Tibial artery (tissue), 4 donors: ENCODE measurements at regions not wholly inside any gene's neighbourhood (a gene's known extent, or its start where the extent isn't known, plus 50 kb on each side); places are given as distances from the start of the nearest gene placed in this dataset.

Experiments
- DNase-seq, 2 donors: peaks; one replicate each; pipeline ENCODE4 v3.0.0-alpha.2; 2019
- H3K27ac ChIP-seq, 2 donors: fragments of 200-600 bp; sonication (generic) in 1 of 2; 1 replicate in 1 of 2; 2 replicates in 1 of 2; pipeline ENCODE4 v1.5.1; 2018 to 2019; ENCODE audit warnings: mild to moderate bottlenecking in 1 of 2
- H3K27me3 ChIP-seq, 2 donors: fragments of 200-600 bp; sonication (generic) in 1 of 2; one replicate each; pipeline versions ENCODE4 v1.5.1 to v1.6.0; 2016 to 2019
- H3K36me3 ChIP-seq, 3 donors: fragments of 200-600 bp; sonication (generic) in 2 of 3; one replicate each; pipeline ENCODE4 v1.5.1; 2016 to 2019; ENCODE audit warnings: mild to moderate bottlenecking in 2 of 3
- H3K4me1 ChIP-seq, 4 donors: fragments of 200-600 bp; sonication (generic) in 2 of 4; 1 replicate in 3 of 4; 2 replicates in 1 of 4; pipeline ENCODE4 v1.5.1; 2016 to 2019
- H3K4me3 ChIP-seq, 2 donors: fragments of 200-600 bp; sonication (generic) in 1 of 2; 1 replicate in 1 of 2; 2 replicates in 1 of 2; pipeline ENCODE4 v1.5.1; 2018 to 2019; ENCODE audit warnings: mild to moderate bottlenecking in 2 of 2
- H3K9me3 ChIP-seq, 3 donors: fragments of 200-600 bp; sonication (generic) in 1 of 3; one replicate each; pipeline ENCODE4 v1.5.1; 2016 to 2019
- intact Hi-C: fragments of 100-400 bp; cut with DNase I; formaldehyde crosslinking; loops from one replicate; pipeline ENCODE4 v1.15.0; 2023; ENCODE audit warnings: low total_unique reads
- TF ChIP-seq, protein P1 (sequence below), 2 experiments: fragments of 200-600 bp in 1 of 2; fragments of 450-650 bp in 1 of 2; IDR thresholded peaks; one replicate each; pipeline ENCODE4 v1.5.1; 2017 to 2019; ENCODE audit warnings: antibody characterized with exemption in 2 of 2, mild to moderate bottlenecking in 1 of 2, moderate library complexity in 1 of 2

- DNase-seq = no peak
- intact Hi-C loops = no loop called here
- H3K9me3 ChIP-seq = no peaks in the 10 kb centered on the region
- H3K27me3 ChIP-seq = no peaks in the 10 kb centered on the region
- H3K36me3 ChIP-seq = no peaks in the 10 kb centered on the region
- no peak overlapping the region for H3K27ac ChIP-seq
- no peak overlapping the region for H3K4me3 ChIP-seq
- H3K4me1 ChIP-seq = no peaks in the 10 kb centered on the region
- TF ChIP-seq, protein P1, sequence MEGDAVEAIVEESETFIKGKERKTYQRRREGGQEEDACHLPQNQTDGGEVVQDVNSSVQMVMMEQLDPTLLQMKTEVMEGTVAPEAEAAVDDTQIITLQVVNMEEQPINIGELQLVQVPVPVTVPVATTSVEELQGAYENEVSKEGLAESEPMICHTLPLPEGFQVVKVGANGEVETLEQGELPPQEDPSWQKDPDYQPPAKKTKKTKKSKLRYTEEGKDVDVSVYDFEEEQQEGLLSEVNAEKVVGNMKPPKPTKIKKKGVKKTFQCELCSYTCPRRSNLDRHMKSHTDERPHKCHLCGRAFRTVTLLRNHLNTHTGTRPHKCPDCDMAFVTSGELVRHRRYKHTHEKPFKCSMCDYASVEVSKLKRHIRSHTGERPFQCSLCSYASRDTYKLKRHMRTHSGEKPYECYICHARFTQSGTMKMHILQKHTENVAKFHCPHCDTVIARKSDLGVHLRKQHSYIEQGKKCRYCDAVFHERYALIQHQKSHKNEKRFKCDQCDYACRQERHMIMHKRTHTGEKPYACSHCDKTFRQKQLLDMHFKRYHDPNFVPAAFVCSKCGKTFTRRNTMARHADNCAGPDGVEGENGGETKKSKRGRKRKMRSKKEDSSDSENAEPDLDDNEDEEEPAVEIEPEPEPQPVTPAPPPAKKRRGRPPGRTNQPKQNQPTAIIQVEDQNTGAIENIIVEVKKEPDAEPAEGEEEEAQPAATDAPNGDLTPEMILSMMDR (IDR thresholded peaks at IDR 0.05) = no peak
These were observed 123.8 kb upstream of the LRFN5 start for GRCh38 chr14:41482861-41483260.

- no peaks in the 10 kb centered on the region for H3K27me3 ChIP-seq
- H3K4me1 ChIP-seq = no peaks in the 10 kb centered on the region
- DNase-seq = no peak
These were observed 130.2 kb upstream of the LRFN5 start for GRCh38 chr14:41476526-41476925.

GRCh38 chr14:41461380-41461779 is 145.3 kb upstream of the LRFN5 start:
- no peak for DNase-seq
- H3K27me3 ChIP-seq = no peaks in the 10 kb centered on the region
- intact Hi-C loops = no loop called here
- TF ChIP-seq, protein P1 (IDR thresholded peaks at IDR 0.05) = no peak
- no peaks in the 10 kb centered on the region for H3K4me1 ChIP-seq
- no peaks in the 10 kb centered on the region for H3K36me3 ChIP-seq
- H3K9me3 ChIP-seq = no peaks in the 10 kb centered on the region
- H3K4me3 ChIP-seq = no peak overlapping the region
- H3K27ac ChIP-seq = no peak overlapping the region

More at GRCh38 chr14:41476526-41476925, 130.2 kb upstream of the LRFN5 start:
- no peak overlapping the region for H3K4me3 ChIP-seq
- no peaks in the 10 kb centered on the region for H3K36me3 ChIP-seq
- H3K9me3 ChIP-seq = no peaks in the 10 kb centered on the region
- TF ChIP-seq, protein P1 (IDR thresholded peaks at IDR 0.05) = no peak
- intact Hi-C loops = no loop called here
- no peak overlapping the region for H3K27ac ChIP-seq

DNA sequence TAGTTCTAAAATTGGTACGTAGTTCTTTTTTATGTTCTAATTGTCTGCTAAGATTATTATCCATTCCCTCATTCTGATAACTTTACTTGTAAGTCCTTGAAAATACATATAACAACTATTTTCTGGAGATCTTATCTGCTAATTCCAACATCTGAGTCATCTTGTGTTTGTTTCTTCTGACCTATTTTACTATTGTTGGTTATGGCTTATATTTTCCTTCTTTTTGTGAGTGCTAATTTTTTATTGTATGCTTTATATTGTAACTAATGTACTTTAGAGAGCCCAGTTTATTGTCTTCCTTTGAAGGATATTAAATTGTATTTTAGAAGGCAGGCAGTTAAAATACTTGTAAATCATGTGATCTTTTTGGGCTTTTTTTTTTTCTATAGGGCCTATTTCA is 149.3 kb upstream of the LRFN5 start:
- H3K27ac ChIP-seq = no peak overlapping the region
- no peaks in the 10 kb centered on the region for H3K27me3 ChIP-seq
- no peaks in the 10 kb centered on the region for H3K36me3 ChIP-seq
- no peaks in the 10 kb centered on the region for H3K9me3 ChIP-seq
- intact Hi-C loops = no loop called here
- no peak for DNase-seq
- no peak overlapping the region for H3K4me3 ChIP-seq
- TF ChIP-seq, protein P1 (IDR thresholded peaks at IDR 0.05) = no peak
- H3K4me1 ChIP-seq = no peaks in the 10 kb centered on the region

DNA sequence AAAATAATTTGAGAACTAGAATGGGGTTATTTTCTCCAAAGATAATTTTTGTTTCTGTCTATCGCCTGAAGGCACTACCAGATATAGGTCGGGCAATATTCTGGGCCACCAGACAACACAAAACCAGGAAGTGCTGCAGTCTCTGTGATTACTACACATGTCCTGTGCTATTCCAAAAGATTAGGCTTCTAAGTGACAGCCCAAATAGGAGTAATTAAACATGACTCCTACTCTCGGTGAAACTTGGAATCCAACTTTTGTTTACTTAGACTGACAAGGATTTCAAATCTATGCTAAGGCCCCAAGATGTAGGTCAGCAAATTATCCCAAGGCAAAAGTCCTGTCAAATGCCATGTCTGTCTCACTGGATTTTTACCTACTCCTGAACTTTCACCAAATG is 157.6 kb upstream of the LRFN5 start:
- no peak overlapping the region for H3K4me3 ChIP-seq
- H3K9me3 ChIP-seq = no peaks in the 10 kb centered on the region
- H3K4me1 ChIP-seq = no peaks in the 10 kb centered on the region
- intact Hi-C loops = no loop called here
- no peaks in the 10 kb centered on the region for H3K27me3 ChIP-seq
- no peaks in the 10 kb centered on the region for H3K36me3 ChIP-seq
- DNase-seq = no peak
- no peak overlapping the region for H3K27ac ChIP-seq
- TF ChIP-seq, protein P1 (IDR thresholded peaks at IDR 0.05) = no peak

GRCh38 chr14:41446008-41446407 is 160.7 kb upstream of the LRFN5 start:
- H3K27ac ChIP-seq = no peak overlapping the region
- H3K27me3 ChIP-seq = no peaks in the 10 kb centered on the region
- no peaks in the 10 kb centered on the region for H3K9me3 ChIP-seq
- intact Hi-C loops = no loop called here
- no peaks in the 10 kb centered on the region for H3K36me3 ChIP-seq
- H3K4me3 ChIP-seq = no peak overlapping the region
- TF ChIP-seq, protein P1 (IDR thresholded peaks at IDR 0.05) = no peak
- no peaks in the 10 kb centered on the region for H3K4me1 ChIP-seq
- DNase-seq = no peak
